ENCODE measurements at regions not wholly inside any gene's neighbourhood (a gene's known extent, or its start where the extent isn't known, plus 50 kb on each side); places are given as distances from the start of the nearest gene placed in this dataset.

DNA sequence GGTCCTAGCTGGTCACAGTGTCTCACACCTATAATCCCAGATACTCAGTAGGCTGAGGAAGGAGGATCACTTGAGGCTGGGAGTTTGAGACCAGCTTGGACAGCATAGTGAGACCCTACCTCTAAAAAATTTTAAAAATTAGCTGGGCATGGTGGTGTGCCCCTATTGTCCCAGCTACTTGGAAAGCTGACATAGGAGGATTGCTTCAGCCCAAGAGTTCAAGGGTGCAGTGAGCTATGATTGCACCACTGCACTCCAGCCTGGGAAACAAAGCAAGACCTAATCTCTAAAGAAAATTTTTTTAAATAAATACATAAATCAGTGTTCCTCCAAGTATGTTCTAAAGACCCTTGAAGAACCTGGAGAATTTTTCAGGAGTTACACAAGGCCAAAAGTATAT lies 50.6 kb upstream of the GNAO1 start:
- no peak for DNase-seq

DNA sequence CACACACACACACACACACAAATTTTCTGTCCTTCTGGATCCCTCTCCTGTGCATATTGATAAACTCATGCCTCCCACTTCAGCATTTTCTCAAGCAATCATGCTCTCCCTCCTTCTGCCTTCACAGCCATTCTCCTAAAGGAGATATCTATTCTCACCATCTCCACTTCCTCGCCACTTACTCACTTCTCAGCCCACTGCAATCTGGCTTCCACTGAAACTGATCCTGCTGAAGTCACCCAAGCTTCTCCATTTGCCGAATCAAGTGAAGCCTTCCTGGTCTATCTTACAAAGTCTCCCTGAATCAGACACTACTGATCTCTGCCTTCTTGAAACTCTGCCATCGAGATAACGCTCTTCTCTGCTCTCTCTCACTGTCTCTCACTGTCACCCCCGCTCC lies 54.0 kb upstream of the GNAO1 start:
- DNase-seq: no peak

- DNase-seq: no peak
Observed at GRCh38 chr16:56136256-56136655, 55.0 kb upstream of the GNAO1 start.

DNA sequence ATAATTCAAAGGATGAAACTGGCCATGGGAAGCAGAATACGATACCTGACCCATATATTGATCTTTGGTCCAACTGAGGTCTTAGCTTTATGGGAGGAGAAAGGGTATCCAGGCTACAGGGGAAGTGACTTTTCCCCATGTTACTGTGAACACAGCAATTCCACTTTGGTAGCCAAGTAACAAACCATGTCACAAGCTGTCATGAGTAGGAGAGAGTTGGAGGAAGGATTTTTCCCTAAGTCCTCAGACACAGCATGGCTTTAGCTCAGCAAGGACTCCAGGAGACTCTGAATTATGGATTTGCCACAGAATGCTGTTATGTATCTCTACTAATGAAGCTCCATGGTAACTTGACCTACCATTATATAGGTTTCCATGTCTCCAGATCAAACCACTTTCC lies 56.5 kb upstream of the GNAO1 start:
- DNase-seq: no peak

- DNase-seq: no peak
Observed at GRCh38 chr16:56125922-56126321, 65.4 kb upstream of the GNAO1 start.

DNA sequence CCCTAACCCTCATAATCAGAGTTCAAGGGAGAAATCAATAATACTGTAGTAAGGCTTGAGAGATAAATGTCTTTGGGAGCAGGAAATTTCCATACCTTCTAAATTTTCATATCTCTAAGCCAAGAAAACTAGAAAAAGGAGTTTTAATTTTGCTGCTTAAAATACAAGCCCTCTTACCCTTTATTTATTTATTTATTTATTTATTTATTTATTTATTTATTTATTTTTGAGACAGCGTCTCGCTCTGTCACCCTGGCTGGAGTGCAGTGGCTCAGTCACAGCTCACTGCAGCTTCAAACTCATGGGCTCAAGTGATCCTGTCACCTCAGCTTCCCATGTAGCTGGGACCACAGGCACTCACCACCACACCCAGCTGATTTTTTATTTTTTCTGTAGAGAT lies 69.0 kb upstream of the GNAO1 start:
- DNase-seq: no peak

DNA sequence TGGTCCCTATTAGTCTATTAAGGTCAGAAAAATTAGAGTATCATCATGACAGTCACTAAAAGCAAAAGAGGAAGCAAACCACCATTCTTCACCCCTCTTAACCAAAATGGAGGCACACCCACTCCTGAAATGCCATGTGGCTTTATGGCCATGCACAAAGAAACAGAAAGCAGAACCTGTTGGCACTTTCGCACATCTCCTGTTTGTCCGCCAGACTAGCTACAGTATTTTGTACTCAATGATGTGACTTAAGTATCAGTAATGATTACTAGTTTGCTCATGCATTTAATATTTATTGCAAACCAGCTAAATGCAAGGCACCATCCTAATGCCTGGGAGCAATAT lies 70.2 kb upstream of the GNAO1 start:
- DNase-seq: no peak

DNA sequence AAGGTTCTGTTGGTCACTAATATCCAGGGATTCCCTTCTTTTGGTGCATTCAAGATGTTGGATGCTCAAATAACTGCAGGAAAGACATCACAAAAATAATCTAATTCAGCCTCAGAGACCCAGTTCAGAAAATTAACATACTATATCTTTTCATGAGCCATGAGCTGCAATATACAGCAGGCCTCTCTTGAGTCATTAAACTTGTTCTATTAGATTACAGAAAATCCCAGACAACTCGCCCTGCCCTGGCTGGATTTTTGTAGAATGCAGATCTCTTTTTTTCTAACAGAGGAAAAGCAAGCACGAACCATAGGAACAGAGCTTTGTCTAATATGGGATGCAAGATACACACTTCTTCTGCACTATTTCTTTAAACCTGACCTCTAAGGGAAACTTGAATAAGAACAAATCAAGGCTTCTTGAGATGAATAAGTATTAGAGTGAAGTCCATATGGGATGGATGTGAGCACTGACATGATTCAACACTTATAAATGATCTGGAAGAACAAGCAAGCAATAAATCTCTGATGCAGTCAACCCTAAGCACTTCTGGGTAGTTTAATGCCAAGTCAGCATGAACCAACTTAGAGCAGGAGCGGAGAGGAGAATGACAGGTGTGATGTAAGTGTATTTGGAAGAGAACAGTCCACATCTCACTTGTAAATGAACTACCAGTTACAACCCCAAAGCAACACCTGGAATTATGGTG lies 70.7 kb upstream of the GNAO1 start:
- no peak for DNase-seq

- DNase-seq: no peak
Observed at GRCh38 chr16:56119133-56119532, 72.2 kb upstream of the GNAO1 start.

DNA sequence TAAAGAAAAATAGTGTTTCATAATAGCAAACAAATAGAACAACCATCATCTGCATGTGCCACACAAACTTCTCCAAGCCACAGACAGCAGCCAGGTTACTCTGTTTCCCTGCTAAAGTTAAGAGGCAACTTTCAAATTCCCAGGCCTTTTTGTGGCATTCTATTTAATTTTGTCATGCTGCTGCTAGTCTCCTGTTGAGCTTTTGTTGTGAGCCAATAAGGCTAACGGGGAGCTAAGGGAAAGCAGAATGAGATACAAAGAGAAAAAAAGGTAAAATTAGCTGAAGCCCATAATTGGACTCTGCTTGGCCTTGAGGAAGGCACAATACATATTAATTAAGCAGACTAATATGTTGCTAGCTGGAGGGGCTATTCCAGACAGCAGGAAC lies 74.7 kb upstream of the GNAO1 start:
- no peak for DNase-seq

- no peak for DNase-seq
Observed at GRCh38 chr16:56115817-56116576, 75.3 kb upstream of the GNAO1 start.

DNA sequence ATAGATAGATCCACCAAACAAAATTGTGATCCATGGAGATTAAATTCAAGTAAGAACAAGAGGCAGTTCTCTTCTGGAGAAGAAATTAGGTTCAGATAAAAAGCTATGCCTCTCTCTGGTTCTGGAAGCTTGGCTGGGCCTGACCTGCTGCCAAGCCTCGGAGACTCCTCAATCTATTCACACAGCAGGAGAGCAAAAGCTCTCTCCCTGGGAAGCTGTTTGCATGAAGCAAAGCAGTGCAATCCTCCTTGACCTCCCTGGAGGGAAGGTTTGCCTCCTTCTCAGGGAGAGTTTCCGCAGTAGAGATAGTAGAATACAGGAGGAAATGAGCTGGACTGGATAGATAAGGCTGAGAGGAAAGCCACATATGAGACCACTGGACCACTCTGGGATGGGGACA lies 78.1 kb upstream of the GNAO1 start:
- DNase-seq: no peak

- DNase-seq: no peak
Observed at GRCh38 chr16:56111100-56111499, 80.2 kb upstream of the GNAO1 start.

DNA sequence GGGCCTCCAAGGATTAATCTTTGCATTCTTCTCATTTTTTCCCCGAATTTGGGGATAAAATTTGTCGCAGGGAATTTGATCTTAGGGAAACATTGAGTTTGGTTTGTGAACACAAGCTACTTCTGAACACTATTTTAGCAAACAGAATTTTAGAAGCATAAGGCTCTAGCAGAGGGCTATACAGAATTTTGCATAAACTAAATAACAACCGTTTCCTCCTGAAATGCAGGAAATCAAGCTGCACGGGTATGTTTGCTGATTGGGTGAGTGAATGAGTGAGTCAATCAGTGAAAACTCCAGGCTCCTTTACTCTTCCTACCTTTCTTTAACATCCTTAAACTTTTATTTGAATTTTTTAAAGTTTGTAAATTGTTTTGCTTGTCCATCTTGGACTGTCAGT lies 81.3 kb upstream of the GNAO1 start:
- no peak for DNase-seq

DNA sequence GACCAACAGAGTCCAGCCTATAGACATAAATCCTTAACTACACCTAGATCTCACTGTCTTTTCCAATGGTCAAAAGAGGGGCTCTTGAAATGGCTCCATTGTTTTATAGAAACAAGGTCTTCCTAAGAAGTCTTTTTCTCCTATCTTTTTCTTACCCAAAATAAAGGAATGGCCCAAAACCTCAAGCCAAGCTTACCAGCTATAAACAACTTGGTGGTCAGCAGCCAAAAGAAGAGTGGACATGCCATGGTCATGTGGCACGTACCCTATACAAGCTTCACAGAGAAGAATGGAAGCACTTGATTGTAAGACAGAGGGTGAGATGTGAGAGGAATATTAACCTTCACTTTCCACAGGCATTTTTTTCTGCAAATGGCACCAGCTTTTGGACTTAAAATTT lies 82.1 kb upstream of the GNAO1 start:
- no peak for DNase-seq

- DNase-seq: no peak
Observed at GRCh38 chr16:56108724-56109123, 82.6 kb upstream of the GNAO1 start.

DNA sequence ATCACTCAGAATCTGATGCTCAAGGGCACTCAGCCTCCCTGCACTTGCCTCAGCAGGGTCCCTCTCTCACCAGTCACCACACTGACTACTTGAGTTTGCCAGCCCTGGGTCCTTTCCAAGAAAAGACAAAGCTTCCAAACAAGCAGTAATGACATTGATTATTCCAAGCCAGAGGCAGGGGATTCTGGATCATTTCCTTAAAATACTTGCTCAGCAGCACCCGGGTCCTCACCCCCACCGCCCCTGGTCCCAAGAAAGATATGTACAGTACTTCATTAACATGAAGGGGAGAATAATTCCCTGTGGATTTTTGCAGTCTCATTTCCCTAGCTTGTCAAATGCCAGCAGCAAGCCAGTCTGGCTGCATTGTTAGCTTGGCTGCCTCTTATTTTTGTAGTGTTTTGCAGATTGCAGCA lies 83.2 kb upstream of the GNAO1 start:
- DNase-seq: no peak

- no peak for DNase-seq
Observed at GRCh38 chr16:56106527-56106926, 84.8 kb upstream of the GNAO1 start.

DNA sequence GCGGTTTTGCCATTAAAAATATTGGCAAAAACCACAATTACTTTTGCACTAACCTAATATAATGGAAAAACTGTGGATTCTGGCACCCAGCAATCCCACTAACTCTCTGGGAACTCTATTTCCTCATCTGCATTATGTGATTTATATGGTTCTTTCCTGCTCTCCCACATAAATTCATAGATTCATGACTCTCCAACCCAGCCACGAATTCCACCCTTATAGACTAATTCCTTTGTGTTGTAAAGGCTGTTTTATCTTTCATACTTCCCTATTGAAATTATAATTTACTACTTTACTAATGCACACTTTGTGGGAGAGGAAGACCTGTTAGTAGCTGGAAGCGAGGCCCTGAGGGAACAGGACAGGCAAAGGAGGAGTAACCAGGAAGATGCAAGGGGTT lies 88.4 kb upstream of the GNAO1 start:
- no peak for DNase-seq

DNA sequence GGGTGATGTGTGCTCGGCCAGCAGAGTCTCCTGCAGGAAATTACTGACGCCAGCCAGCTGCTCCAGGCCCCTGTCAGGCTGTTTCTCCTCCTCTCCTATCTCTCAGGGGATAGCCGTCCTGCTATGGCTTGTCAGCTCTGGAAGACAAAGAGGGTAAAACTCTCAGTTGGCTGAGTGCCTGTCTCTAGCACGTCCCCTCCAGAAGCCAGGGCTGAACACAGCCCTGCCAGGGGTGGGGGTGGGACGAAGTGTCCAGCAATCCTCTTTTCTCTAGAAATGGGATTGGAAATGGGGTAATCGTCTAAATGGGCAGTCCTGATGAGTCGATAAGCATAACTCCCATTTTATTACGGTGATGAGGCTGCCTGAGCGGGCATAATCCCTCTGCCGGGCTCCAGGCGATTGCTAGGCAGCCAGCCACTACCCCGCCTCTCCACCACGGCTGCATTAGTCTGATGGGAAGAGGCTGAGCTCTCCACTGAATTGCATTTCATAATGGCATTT lies 89.1 kb upstream of the GNAO1 start:
- DNase-seq: no peak

DNA sequence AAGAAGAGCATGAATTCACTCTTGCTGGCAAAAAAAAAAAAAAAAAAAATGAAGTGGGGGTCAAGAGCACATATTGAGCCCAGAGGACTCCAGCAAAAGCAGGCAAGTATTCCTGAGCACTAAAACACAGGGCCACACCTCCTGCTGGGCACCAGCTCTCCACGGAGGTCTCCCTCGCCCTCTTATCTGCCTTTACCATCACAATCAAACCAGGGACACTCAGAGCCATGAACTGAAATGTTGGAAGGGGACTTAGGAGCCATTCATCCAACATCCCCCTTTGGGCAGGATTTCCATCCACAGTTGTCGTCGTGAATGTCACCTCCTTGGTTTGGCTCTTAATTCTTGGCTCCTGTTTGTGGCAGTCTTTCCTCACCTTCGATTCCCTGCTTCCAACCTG lies 89.8 kb upstream of the GNAO1 start:
- DNase-seq: no peak

DNA sequence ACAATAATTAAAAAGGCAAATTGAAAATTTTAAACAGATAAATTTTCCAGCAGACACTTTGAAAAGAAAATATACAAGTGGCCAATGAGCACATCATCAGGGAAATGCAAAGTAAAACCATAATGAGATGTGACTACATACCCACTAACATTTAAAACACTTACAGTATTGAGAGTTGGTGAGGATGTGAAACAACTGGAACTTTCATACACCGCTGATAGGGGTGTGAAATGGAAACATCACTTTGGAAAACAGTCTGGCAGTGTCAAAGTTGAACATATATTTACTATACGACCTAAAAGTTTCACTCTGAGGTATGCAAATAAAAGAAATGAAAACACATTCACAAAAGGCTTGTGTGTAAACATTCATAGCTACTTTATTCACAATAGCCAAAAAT lies 94.0 kb upstream of the GNAO1 start:
- no peak for DNase-seq

- DNase-seq: peak; percentile 65
Observed at GRCh38 chr16:56094231-56094630, 97.1 kb upstream of the GNAO1 start.

- DNase-seq: no peak
Observed at GRCh38 chr16:56093055-56093454, 98.2 kb upstream of the GNAO1 start.

DNA sequence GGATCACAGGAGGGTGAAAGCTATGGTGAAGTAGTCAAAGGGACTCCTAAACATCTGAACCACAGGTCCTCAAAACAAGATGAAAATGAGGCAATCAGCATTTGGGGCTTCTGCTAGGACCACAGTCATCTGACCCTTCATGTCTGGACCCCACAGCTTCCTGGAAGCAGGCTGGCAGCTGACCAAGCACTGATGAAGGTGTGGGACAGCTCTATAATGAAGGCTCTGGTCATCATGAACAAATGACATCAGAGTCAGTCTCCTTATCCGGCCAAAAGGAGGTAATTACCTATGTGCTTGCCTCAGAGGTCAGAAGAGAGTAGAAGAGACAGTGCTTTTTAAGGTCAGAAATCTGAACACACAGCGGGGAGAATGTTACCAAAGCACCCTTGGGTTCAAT lies 101.2 kb upstream of the GNAO1 start:
- DNase-seq: no peak
